Activated T-helper 2 cell treated with anti-CD3 and anti-CD28 coated beads, Interferon-gamma antibody, Interleukin-2, Interleukin-4, amounts not matched to agents 10 μg/mL and 5 μg/mL and 100 μg/mL, durations not matched to agents 14 hours and 24 hours and 36 hours (primary cell): ENCODE measurements at regions not wholly inside any gene's neighbourhood (a gene's known extent, or its start where the extent isn't known, plus 50 kb on each side); places are given as distances from the start of the nearest gene placed in this dataset.
A peak's percentile ranks its signal among the peaks of the same experiment; 100 is the strongest.

ENCODE experiments used
- DNase-seq: peaks from one replicate; pipeline ENCODE4 v3.0.0; 2021; ENCODE audit warnings: low spot score
- H3K27ac Mint-ChIP-seq: one replicate; pipeline ENCODE4 v1.8.0; 2021; ENCODE audit warnings: mixed read lengths
- H3K27me3 Mint-ChIP-seq: one replicate; pipeline ENCODE4 v1.8.0; 2021; ENCODE audit warnings: low read depth, mixed read lengths
- H3K36me3 Mint-ChIP-seq: one replicate; pipeline ENCODE4 v1.8.0; 2021; ENCODE audit warnings: low read depth, mixed read lengths
- H3K4me1 Mint-ChIP-seq: one replicate; pipeline ENCODE4 v1.8.0; 2021; ENCODE audit warnings: low read depth, mixed read lengths
- H3K4me3 Mint-ChIP-seq: one replicate; pipeline ENCODE4 v1.8.0; 2021; ENCODE audit warnings: low read depth, mild to moderate bottlenecking, moderate library complexity, mixed read lengths
- H3K9me3 Mint-ChIP-seq: one replicate; pipeline ENCODE4 v1.8.0; 2021; ENCODE audit warnings: mixed read lengths
- intact Hi-C: fragments of 100-400 bp; cut with micrococcal nuclease; formaldehyde crosslinking; loops from one replicate; pipeline ENCODE4 v1.15.1; 2023

GRCh38 chr6:1509241-1509640 is 100.5 kb upstream of the FOXC1 start:
- peaks cover 10% of the 10 kb centered on the region for H3K27me3 Mint-ChIP-seq
- H3K36me3 Mint-ChIP-seq: no peaks in the 10 kb centered on the region
- no peak for DNase-seq
- H3K4me1 Mint-ChIP-seq: no peaks in the 10 kb centered on the region
- H3K9me3 Mint-ChIP-seq: no peaks in the 10 kb centered on the region
- intact Hi-C loops: no loop called here
- H3K4me3 Mint-ChIP-seq: no peak overlapping the region
- H3K27ac Mint-ChIP-seq: no peak overlapping the region

- intact Hi-C loops: no loop called here
- Mint-ChIP-seq H3K27ac (no peak overlapping the region), H3K9me3 (no peaks in the 10 kb centered on the region), H3K4me1 (no peaks in the 10 kb centered on the region), H3K27me3 (peaks cover 11% of the 10 kb centered on the region), H3K4me3 (no peak overlapping the region), H3K36me3 (no peaks in the 10 kb centered on the region)
- DNase-seq: no peak
Observed at GRCh38 chr6:1510239-1510638, 99.5 kb upstream of the FOXC1 start.

- Mint-ChIP-seq H3K27ac (no peak overlapping the region), H3K4me1 (no peaks in the 10 kb centered on the region), H3K27me3 (peaks cover 12% of the 10 kb centered on the region), H3K36me3 (no peaks in the 10 kb centered on the region), H3K4me3 (no peak overlapping the region), H3K9me3 (no peaks in the 10 kb centered on the region)
- intact Hi-C loops: no loop called here
- DNase-seq: no peak
Observed at GRCh38 chr6:1513215-1513780, 96.4 kb upstream of the FOXC1 start.

- peaks cover 12% of the 10 kb centered on the region for H3K27me3 Mint-ChIP-seq
- intact Hi-C loops: no loop called here
- no peaks in the 10 kb centered on the region for H3K36me3 Mint-ChIP-seq
- no peak for DNase-seq
- H3K27ac Mint-ChIP-seq: no peak overlapping the region
- no peak overlapping the region for H3K4me3 Mint-ChIP-seq
- no peaks in the 10 kb centered on the region for H3K9me3 Mint-ChIP-seq
- no peaks in the 10 kb centered on the region for H3K4me1 Mint-ChIP-seq
Observed at GRCh38 chr6:1514078-1514477, 95.6 kb upstream of the FOXC1 start.

- Mint-ChIP-seq H3K36me3 (no peaks in the 10 kb centered on the region), H3K27ac (no peak overlapping the region)
Observed at GRCh38 chr6:1515280-1515679, 94.4 kb upstream of the FOXC1 start.

GRCh38 chr6:1515781-1516180 is 93.9 kb upstream of the FOXC1 start:
- no peaks in the 10 kb centered on the region for H3K4me1 Mint-ChIP-seq
- H3K36me3 Mint-ChIP-seq: no peaks in the 10 kb centered on the region
- no peak for DNase-seq
- no peak overlapping the region for H3K4me3 Mint-ChIP-seq
- H3K27ac Mint-ChIP-seq: no peak overlapping the region
- H3K9me3 Mint-ChIP-seq: no peaks in the 10 kb centered on the region
- H3K27me3 Mint-ChIP-seq: peaks cover 14% of the 10 kb centered on the region
- intact Hi-C loops: no loop called here

More at GRCh38 chr6:1515280-1515679, 94.4 kb upstream of the FOXC1 start:
- intact Hi-C loops: no loop called here
- Mint-ChIP-seq H3K27me3 (peaks cover 12% of the 10 kb centered on the region), H3K4me1 (no peaks in the 10 kb centered on the region), H3K9me3 (no peaks in the 10 kb centered on the region), H3K4me3 (no peak overlapping the region)
- no peak for DNase-seq

GRCh38 chr6:1516742-1517520 is 92.8 kb upstream of the FOXC1 start:
- Mint-ChIP-seq H3K9me3 (no peaks in the 10 kb centered on the region), H3K4me3 (no peak overlapping the region), H3K27me3 (peaks cover 16% of the 10 kb centered on the region), H3K4me1 (no peaks in the 10 kb centered on the region), H3K36me3 (no peaks in the 10 kb centered on the region), H3K27ac (no peak overlapping the region)
- intact Hi-C loops: no loop called here
- DNase-seq: no peak

GRCh38 chr6:1518855-1519254 is 90.9 kb upstream of the FOXC1 start:
- peaks cover 3% of the 10 kb centered on the region for H3K4me1 Mint-ChIP-seq
- no peaks in the 10 kb centered on the region for H3K9me3 Mint-ChIP-seq
- peaks cover 18% of the 10 kb centered on the region for H3K27me3 Mint-ChIP-seq
- no peak overlapping the region for H3K4me3 Mint-ChIP-seq
- DNase-seq: no peak
- intact Hi-C loops: no loop called here
- H3K36me3 Mint-ChIP-seq: no peaks in the 10 kb centered on the region
- H3K27ac Mint-ChIP-seq: no peak overlapping the region

- DNase-seq: no peak
- H3K4me3 Mint-ChIP-seq: no peak overlapping the region
- H3K4me1 Mint-ChIP-seq: peaks cover 8% of the 10 kb centered on the region
- peaks cover 14% of the 10 kb centered on the region for H3K27me3 Mint-ChIP-seq
- no peak overlapping the region for H3K27ac Mint-ChIP-seq
- no peaks in the 10 kb centered on the region for H3K9me3 Mint-ChIP-seq
- intact Hi-C loops: no loop called here
- no peaks in the 10 kb centered on the region for H3K36me3 Mint-ChIP-seq
Observed at GRCh38 chr6:1519597-1519996, 90.1 kb upstream of the FOXC1 start.

- H3K36me3 Mint-ChIP-seq: no peaks in the 10 kb centered on the region
Observed at GRCh38 chr6:1522779-1523178, 86.9 kb upstream of the FOXC1 start.

GRCh38 chr6:1524040-1524480 is 85.7 kb upstream of the FOXC1 start:
- peak overlapping the region; percentile 3 for H3K4me3 Mint-ChIP-seq
- peak; percentile 66 for DNase-seq
- H3K9me3 Mint-ChIP-seq: no peaks in the 10 kb centered on the region
- H3K27me3 Mint-ChIP-seq: peaks cover 13% of the 10 kb centered on the region
- intact Hi-C loops: loop anchor here (1.0 kb wide), 1 partner anchor 28 kb away; no protein-coding TSS in a partner anchor
- peak overlapping the region; percentile 30 for H3K27ac Mint-ChIP-seq
- H3K36me3 Mint-ChIP-seq: no peaks in the 10 kb centered on the region
- peaks cover 30% of the 10 kb centered on the region for H3K4me1 Mint-ChIP-seq

More at GRCh38 chr6:1522779-1523178, 86.9 kb upstream of the FOXC1 start:
- intact Hi-C loops: no loop called here
- no peak for DNase-seq
- no peak overlapping the region for H3K4me3 Mint-ChIP-seq
- no peak overlapping the region for H3K27ac Mint-ChIP-seq
- H3K4me1 Mint-ChIP-seq: peaks cover 24% of the 10 kb centered on the region
- H3K9me3 Mint-ChIP-seq: no peaks in the 10 kb centered on the region
- peaks cover 14% of the 10 kb centered on the region for H3K27me3 Mint-ChIP-seq

GRCh38 chr6:1525364-1526038 is 84.2 kb upstream of the FOXC1 start:
- H3K9me3 Mint-ChIP-seq: no peaks in the 10 kb centered on the region
- no peak for DNase-seq
- peaks cover 41% of the 10 kb centered on the region for H3K4me1 Mint-ChIP-seq
- no peak overlapping the region for H3K4me3 Mint-ChIP-seq
- H3K36me3 Mint-ChIP-seq: no peaks in the 10 kb centered on the region
- intact Hi-C loops: no loop called here
- H3K27ac Mint-ChIP-seq: no peak overlapping the region
- H3K27me3 Mint-ChIP-seq: peaks cover 9% of the 10 kb centered on the region
